ENCODE measurements at regions not wholly inside any gene's neighbourhood (a gene's known extent, or its start where the extent isn't known, plus 50 kb on each side); places are given as distances from the start of the nearest gene placed in this dataset.

DNA sequence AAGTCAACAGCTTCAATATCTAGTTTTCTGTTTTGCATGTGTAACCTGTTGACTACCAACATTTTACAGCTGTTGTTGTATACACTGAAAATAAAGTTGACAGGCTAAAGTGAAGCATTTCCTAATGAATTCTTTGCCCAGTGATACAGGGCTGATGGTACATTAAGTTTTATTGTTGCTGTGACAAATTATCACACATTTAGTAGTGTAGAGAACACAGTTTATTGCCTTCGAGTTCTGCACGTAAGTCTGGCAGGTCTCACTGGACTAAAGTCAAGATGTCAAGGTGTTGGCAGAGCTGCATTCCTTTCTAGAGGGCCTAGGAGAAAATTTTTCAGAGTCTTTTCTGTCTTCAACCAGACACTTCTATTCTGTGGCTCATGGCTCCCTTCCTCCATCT lies 184.2 kb downstream of the SLITRK6 start:
- CTCF ChIA-PET: no interaction called here
- no CpG with 5 or more reads among the region's 2 CpGs for WGBS, 2 experiments (ENCODE audit: extremely low coverage in 2 of 2, insufficient read length in 1 of 2)
- Histone ChIP-seq H3K27ac (ENCODE audit: insufficient read depth, low read length) (no peak overlapping the region), H3K4me1 (ENCODE audit: control insufficient read depth, insufficient read depth, low read length) (no peaks in the 10 kb centered on the region; the same call in 1 of the 2 replicates), H2BK120ac (ENCODE audit: low read depth, low read length) (no peak overlapping the region), H4K8ac (ENCODE audit: low read depth in 2 of 2, low read length in 2 of 2) (no peak overlapping the region), H3K9me1 (ENCODE audit: insufficient read depth, low read length) (no peaks in the 10 kb centered on the region; the same call in 1 of the 2 replicates), H3K23ac (ENCODE audit: low read depth, low read length) (no peak overlapping the region), H3K27me3 (ENCODE audit: control insufficient read depth, insufficient read depth, low read length) (no peaks in the 10 kb centered on the region), H3K4me3 (ENCODE audit: insufficient read depth, low read depth, low read length) (no peak overlapping the region), H3K56ac (ENCODE audit: extremely low read depth, insufficient read depth, low read length) (no peak overlapping the region), H3K9me3 (ENCODE audit: control insufficient read depth, insufficient read depth, low read length) (no peaks in the 10 kb centered on the region), H2BK15ac (ENCODE audit: low read depth, low read length) (no peak overlapping the region), H2AK9ac (replicated peaks; ENCODE audit: low read depth, low read length, poor library complexity) (no peak overlapping the region), H3K4ac (ENCODE audit: low read depth, low read length) (no peak overlapping the region), H3K14ac (replicated peaks; ENCODE audit: low read depth, low read length) (no peak overlapping the region), H2AFZ (replicated peaks; ENCODE audit: low read length, poor library complexity) (no peak overlapping the region), H3K4me2 (ENCODE audit: low read depth, low read length) (no peak overlapping the region), H4K91ac (ENCODE audit: insufficient read depth, low read depth, low read length) (no peak overlapping the region), H3K18ac (ENCODE audit: low read depth, low read length) (no peak overlapping the region), H3K79me1 (ENCODE audit: low read depth in 1 of 2, low read length in 2 of 2) (no peaks in the 10 kb centered on the region), H4K5ac (ENCODE audit: low read depth, low read length) (no peak overlapping the region), H2BK5ac (ENCODE audit: low read depth, low read length, poor library complexity, severe bottlenecking) (no peak overlapping the region), H2AK5ac (ENCODE audit: low read depth, low read length) (no peak overlapping the region), H4K20me1 (ENCODE audit: insufficient read depth, low read length) (no peaks in the 10 kb centered on the region), H3K36me3 (ENCODE audit: control insufficient read depth, insufficient read depth, low read length) (no peaks in the 10 kb centered on the region), H3K9ac (ENCODE audit: low read depth, low read length) (no peak overlapping the region), H2BK20ac (ENCODE audit: low read depth, low read length) (no peak overlapping the region)
- dilution Hi-C loops (cut with HindIII; ENCODE audit: low sequenced_read_pairs, unreplicated experiment): no loop called here
- DNase-seq (no peak), ATAC-seq (ENCODE audit: low read depth) (no peak)
- no TSS peak for BruUV-seq (replicated peaks)
- intact Hi-C loops (cut with micrococcal nuclease): loop anchor here (10.0 kb wide), 1 partner anchor 180 kb away; the partner anchor contains the start of gene SLITRK6
- no peak for TF ChIP-seq FOS (IDR thresholded peaks at IDR 0.05; ENCODE audit: low read depth, low read length)
- POLR2A ChIA-PET (ENCODE audit: unreplicated experiment): no interaction called here
- in situ Hi-C loops (cut with MboI; ENCODE audit: low sequenced_read_pairs): no loop called here

Measured in IMR-90 (cell line).